ENCODE measurements at regions not wholly inside any gene's neighbourhood (a gene's known extent, or its start where the extent isn't known, plus 50 kb on each side); places are given as distances from the start of the nearest gene placed in this dataset.

GRCh38 chr18:42508683-42509296 is 553.8 kb downstream of the PIK3C3 start:
- H3K4me3 ChIP-seq = no peak overlapping the region
- intact Hi-C loops (cut with DNase I; ENCODE audit: low total_unique reads) = no loop called here
- no peak overlapping the region for H3K27ac ChIP-seq
- H3K9me3 ChIP-seq = no peaks in the 10 kb centered on the region
- no peaks in the 10 kb centered on the region for H3K4me1 ChIP-seq
- no peak for TF ChIP-seq POLR2AphosphoS5 (IDR thresholded peaks at IDR 0.05)
- no peak for TF ChIP-seq CTCF (IDR thresholded peaks at IDR 0.05 in 8 of 11, conservative IDR thresholded peaks at IDR 0.05 in 3 of 11)
- no peak for TF ChIP-seq POLR2A (IDR thresholded peaks at IDR 0.05)
- 54 to 71% (median 64%) methylated on average over 3 of the region's 3 CpGs for WGBS, 5 donors
- no peak for DNase-seq
- H3K36me3 ChIP-seq = no peaks in the 10 kb centered on the region
- H3K27me3 ChIP-seq (replicated peaks in 1 of 7) = no peaks in the 10 kb centered on the region

- TF ChIP-seq CTCF (IDR thresholded peaks at IDR 0.05 in 8 of 11, conservative IDR thresholded peaks at IDR 0.05 in 3 of 11) (no peak), POLR2AphosphoS5 (IDR thresholded peaks at IDR 0.05) (no peak), POLR2A (IDR thresholded peaks at IDR 0.05) (no peak)
- Histone ChIP-seq H3K27ac (no peak overlapping the region), H3K36me3 (no peaks in the 10 kb centered on the region), H3K4me1 (no peaks in the 10 kb centered on the region), H3K27me3 (replicated peaks in 1 of 7) (no peaks in the 10 kb centered on the region), H3K4me3 (no peak overlapping the region), H3K9me3 (no peaks in the 10 kb centered on the region)
- no peak for DNase-seq
- intact Hi-C loops (cut with DNase I; ENCODE audit: low total_unique reads) = no loop called here
- 86 to 91% (median 89%) methylated on average over 1 of the region's 1 CpG for WGBS, 5 donors
These were observed 554.8 kb downstream of the PIK3C3 start for GRCh38 chr18:42509750-42510415.

GRCh38 chr18:42510540-42510939 is 555.5 kb downstream of the PIK3C3 start:
- no peak for DNase-seq
- H3K9me3 ChIP-seq = no peaks in the 10 kb centered on the region
- TF ChIP-seq POLR2A (IDR thresholded peaks at IDR 0.05) (no peak), CTCF (IDR thresholded peaks at IDR 0.05 in 8 of 11, conservative IDR thresholded peaks at IDR 0.05 in 3 of 11) (no peak), POLR2AphosphoS5 (IDR thresholded peaks at IDR 0.05) (no peak)
- no peaks in the 10 kb centered on the region for H3K27me3 ChIP-seq (replicated peaks in 1 of 7)
- no peak overlapping the region for H3K27ac ChIP-seq
- no peak overlapping the region for H3K4me3 ChIP-seq
- intact Hi-C loops (cut with DNase I; ENCODE audit: low total_unique reads) = no loop called here
- no peaks in the 10 kb centered on the region for H3K4me1 ChIP-seq
- H3K36me3 ChIP-seq = no peaks in the 10 kb centered on the region

GRCh38 chr18:42513441-42513840 is 558.4 kb downstream of the PIK3C3 start:
- 71 to 100% (median 82%) methylated on average over 1 of the region's 1 CpG for WGBS, 5 donors
- Histone ChIP-seq H3K27me3 (replicated peaks in 1 of 7) (no peaks in the 10 kb centered on the region), H3K4me3 (no peak overlapping the region), H3K36me3 (no peaks in the 10 kb centered on the region), H3K9me3 (no peaks in the 10 kb centered on the region), H3K4me1 (no peaks in the 10 kb centered on the region), H3K27ac (no peak overlapping the region)
- intact Hi-C loops (cut with DNase I; ENCODE audit: low total_unique reads) = no loop called here
- no peak for DNase-seq
- TF ChIP-seq CTCF (IDR thresholded peaks at IDR 0.05 in 8 of 11, conservative IDR thresholded peaks at IDR 0.05 in 3 of 11) (no peak), POLR2AphosphoS5 (IDR thresholded peaks at IDR 0.05) (no peak), POLR2A (IDR thresholded peaks at IDR 0.05) (no peak)

Measured in spleen (tissue), 11 donors.